Body of pancreas (tissue), 4 donors: ENCODE measurements at regions not wholly inside any gene's neighbourhood (a gene's known extent, or its start where the extent isn't known, plus 50 kb on each side); places are given as distances from the start of the nearest gene placed in this dataset.

Experiments
- POLR2A ChIP-seq, 3 donors: fragments of 450-650 bp; IDR thresholded peaks; one replicate each; pipeline ENCODE4 v1.6.1; 2016; ENCODE audit warnings: antibody characterized with exemption in 3 of 3, mild to moderate bottlenecking in 2 of 3
- TF ChIP-seq, protein P1 (sequence below), 7 experiments: fragments of 450-650 bp in 4 of 7; fragments of 200-600 bp in 3 of 7; sonication (generic) in 3 of 7; IDR thresholded peaks; one replicate each; pipeline ENCODE4 v1.5.1; 2016 to 2019; ENCODE audit warnings: antibody characterized with exemption in 7 of 7

DNA sequence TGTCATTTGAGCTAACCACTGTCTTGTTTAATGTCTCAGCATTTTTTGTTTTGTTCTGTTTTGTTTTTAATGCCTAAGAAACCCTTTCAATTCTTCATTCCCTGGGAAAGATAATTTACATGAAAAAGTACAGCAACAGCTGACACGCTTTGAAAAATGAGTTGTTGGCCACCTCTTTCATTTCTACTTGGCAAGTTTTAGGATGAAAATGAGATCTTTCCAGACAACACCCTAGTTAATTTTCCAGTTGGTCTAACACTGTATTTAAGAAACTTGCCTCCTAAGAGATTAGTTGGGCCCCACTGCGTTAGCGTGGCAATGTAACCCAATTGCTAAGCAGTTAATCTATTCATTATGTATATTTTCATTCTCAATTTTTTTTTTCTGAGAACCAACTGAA is 194.0 kb upstream of the LRRN1 start:
- TF ChIP-seq, protein P1, sequence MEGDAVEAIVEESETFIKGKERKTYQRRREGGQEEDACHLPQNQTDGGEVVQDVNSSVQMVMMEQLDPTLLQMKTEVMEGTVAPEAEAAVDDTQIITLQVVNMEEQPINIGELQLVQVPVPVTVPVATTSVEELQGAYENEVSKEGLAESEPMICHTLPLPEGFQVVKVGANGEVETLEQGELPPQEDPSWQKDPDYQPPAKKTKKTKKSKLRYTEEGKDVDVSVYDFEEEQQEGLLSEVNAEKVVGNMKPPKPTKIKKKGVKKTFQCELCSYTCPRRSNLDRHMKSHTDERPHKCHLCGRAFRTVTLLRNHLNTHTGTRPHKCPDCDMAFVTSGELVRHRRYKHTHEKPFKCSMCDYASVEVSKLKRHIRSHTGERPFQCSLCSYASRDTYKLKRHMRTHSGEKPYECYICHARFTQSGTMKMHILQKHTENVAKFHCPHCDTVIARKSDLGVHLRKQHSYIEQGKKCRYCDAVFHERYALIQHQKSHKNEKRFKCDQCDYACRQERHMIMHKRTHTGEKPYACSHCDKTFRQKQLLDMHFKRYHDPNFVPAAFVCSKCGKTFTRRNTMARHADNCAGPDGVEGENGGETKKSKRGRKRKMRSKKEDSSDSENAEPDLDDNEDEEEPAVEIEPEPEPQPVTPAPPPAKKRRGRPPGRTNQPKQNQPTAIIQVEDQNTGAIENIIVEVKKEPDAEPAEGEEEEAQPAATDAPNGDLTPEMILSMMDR (IDR thresholded peaks at IDR 0.05), result no peak
- TF ChIP-seq POLR2A (IDR thresholded peaks at IDR 0.05), result no peak
